Activated CD4-positive, alpha-beta T cell treated with anti-CD3 and anti-CD28 coated beads for 36 hours (primary cell): ENCODE measurements at regions not wholly inside any gene's neighbourhood (a gene's known extent, or its start where the extent isn't known, plus 50 kb on each side); places are given as distances from the start of the nearest gene placed in this dataset.
"Not testable (repeated sequence)": the region's sequence is repeated elsewhere in the genome, so short reads cannot be mapped to it uniquely, and the experiment has no call there.

ENCODE experiments used
- ATAC-seq: fragments of 200-7000 bp; cut with Tn5 transposase; one replicate; pipeline ENCODE4 v1.10.0; 2021; ENCODE audit warnings: mild to moderate bottlenecking, moderate library complexity
- CTCF ChIA-PET: fragments of 350-600 bp; sonication (Branson Sonifier 250); formaldehyde crosslinking; loops from one replicate; lab custom pipeline; 2021; ENCODE audit warnings: antibody characterized with exemption; lab: Charles Lee
- POLR2A ChIA-PET: fragments of 350-600 bp; sonication (Branson Sonifier 250); formaldehyde crosslinking; loops from one replicate; lab custom pipeline; 2021; ENCODE audit warnings: antibody characterized with exemption, inconsistent platforms; lab: Charles Lee
- DNase-seq: peaks from one replicate; pipeline ENCODE4 v3.0.0-alpha.2; 2020
- H3K27ac Mint-ChIP-seq: one replicate; pipeline ENCODE4 v1.8.0; 2021; ENCODE audit warnings: mixed read lengths
- H3K27me3 Mint-ChIP-seq: one replicate; pipeline ENCODE4 v1.8.0; 2021; ENCODE audit warnings: mixed read lengths
- H3K36me3 Mint-ChIP-seq: one replicate; pipeline ENCODE4 v1.8.0; 2021; ENCODE audit warnings: low read depth, mixed read lengths
- H3K4me1 Mint-ChIP-seq: one replicate; pipeline ENCODE4 v1.8.0; 2021; ENCODE audit warnings: mixed read lengths
- H3K4me3 Mint-ChIP-seq: one replicate; pipeline ENCODE4 v1.8.0; 2021; ENCODE audit warnings: mild to moderate bottlenecking, moderate library complexity, mixed read lengths
- H3K9me3 Mint-ChIP-seq: one replicate; pipeline ENCODE4 v1.8.0; 2021; ENCODE audit warnings: low read depth, mixed read lengths
- intact Hi-C, 2 experiments: fragments of 100-400 bp; cut with DNase I in 1 of 2; cut with micrococcal nuclease in 1 of 2; formaldehyde crosslinking; loops; one replicate each; pipeline versions ENCODE4 v1.14.2 to v1.15.1; 2022 to 2024; cut with DNase I, micrococcal nuclease

GRCh38 chr13:109941951-109942350, 155.6 kb upstream of the IRS2 start:
- ChIA-PET CTCF (no interaction called here), POLR2A (no interaction called here)
- Mint-ChIP-seq H3K27ac (no peak overlapping the region), H3K4me3 (no peak overlapping the region), H3K27me3 (peaks cover 4% of the 10 kb centered on the region), H3K9me3 (no peaks in the 10 kb centered on the region), H3K4me1 (no peaks in the 10 kb centered on the region), H3K36me3 (no peaks in the 10 kb centered on the region)
- DNase-seq, result no peak
- ATAC-seq, result no peak
- intact Hi-C loops, result no loop called here

- DNase-seq, result no peak
Observed at GRCh38 chr13:109941221-109941620, 154.8 kb upstream of the IRS2 start.

GRCh38 chr13:109940637-109941036, 154.3 kb upstream of the IRS2 start:
- POLR2A ChIA-PET, result no interaction called here
- intact Hi-C loops, result no loop called here
- Mint-ChIP-seq H3K36me3 (no peaks in the 10 kb centered on the region), H3K4me3 (no peak overlapping the region), H3K9me3 (no peaks in the 10 kb centered on the region), H3K27me3 (peaks cover 4% of the 10 kb centered on the region), H3K4me1 (no peaks in the 10 kb centered on the region), H3K27ac (no peak overlapping the region)
- DNase-seq, result no peak
- ATAC-seq, result no peak
- CTCF ChIA-PET, result no interaction called here

More at GRCh38 chr13:109941221-109941620, 154.8 kb upstream of the IRS2 start:
- intact Hi-C loops, result no loop called here
- Mint-ChIP-seq H3K27me3 (peaks cover 4% of the 10 kb centered on the region), H3K4me1 (no peaks in the 10 kb centered on the region), H3K9me3 (no peaks in the 10 kb centered on the region), H3K36me3 (no peaks in the 10 kb centered on the region), H3K4me3 (no peak overlapping the region), H3K27ac (no peak overlapping the region)
- no peak for ATAC-seq
- POLR2A ChIA-PET, result no interaction called here
- CTCF ChIA-PET, result no interaction called here

DNA sequence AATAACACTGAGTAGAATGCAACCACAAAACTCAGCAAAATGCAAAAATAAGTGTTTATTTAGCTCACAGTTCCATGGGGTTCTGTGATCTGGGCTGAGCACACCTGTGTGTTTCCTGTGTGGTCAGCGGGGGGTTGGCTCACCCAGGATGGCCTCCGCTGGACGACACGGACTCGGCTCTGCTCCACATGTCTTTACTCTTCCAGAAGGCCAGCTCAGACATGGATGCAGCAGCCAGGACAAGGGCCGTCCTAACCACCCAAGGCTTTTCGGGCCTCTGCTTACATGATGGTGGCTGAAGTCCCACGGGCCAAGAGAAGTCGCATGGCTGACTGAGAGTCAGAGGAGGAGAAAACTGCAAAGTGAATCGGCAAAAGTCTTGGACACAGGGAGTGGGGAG, 153.5 kb upstream of the IRS2 start:
- CTCF ChIA-PET, result no interaction called here
- no peak overlapping the region for H3K4me3 Mint-ChIP-seq
- no peak overlapping the region for H3K27ac Mint-ChIP-seq
- peaks cover 4% of the 10 kb centered on the region for H3K27me3 Mint-ChIP-seq
- DNase-seq (no peak), ATAC-seq (no peak)
- no peaks in the 10 kb centered on the region for H3K4me1 Mint-ChIP-seq
- no peaks in the 10 kb centered on the region for H3K36me3 Mint-ChIP-seq
- H3K9me3 Mint-ChIP-seq, result no peaks in the 10 kb centered on the region
- POLR2A ChIA-PET, result no interaction called here
- intact Hi-C loops, result no loop called here

DNA sequence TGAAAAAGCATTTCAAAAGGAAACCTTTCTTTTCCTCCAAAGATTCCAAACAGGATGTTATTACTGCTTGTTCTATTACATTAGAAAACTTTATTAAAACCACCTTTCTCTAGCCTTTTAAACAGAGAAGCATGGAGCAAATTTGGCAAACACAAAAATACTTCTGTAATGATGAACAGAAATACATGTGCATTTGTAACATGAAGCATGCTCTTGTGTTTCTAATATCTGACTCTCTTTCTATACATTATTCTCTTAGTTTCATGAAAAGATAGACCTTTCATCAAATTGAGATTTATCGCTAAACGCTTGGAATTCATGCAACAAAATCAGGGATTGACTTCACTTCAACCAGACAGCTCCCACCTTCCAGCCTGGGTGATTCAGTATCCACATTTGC, 152.8 kb upstream of the IRS2 start:
- POLR2A ChIA-PET, result no interaction called here
- DNase-seq (no peak), ATAC-seq (no peak)
- Mint-ChIP-seq H3K36me3 (no peaks in the 10 kb centered on the region), H3K4me3 (no peak overlapping the region), H3K27ac (no peak overlapping the region), H3K27me3 (peaks cover 1% of the 10 kb centered on the region), H3K4me1 (no peaks in the 10 kb centered on the region), H3K9me3 (no peaks in the 10 kb centered on the region)
- CTCF ChIA-PET, result no interaction called here
- intact Hi-C loops, result no loop called here

- no peak for ATAC-seq
- Mint-ChIP-seq H3K27ac (no peak overlapping the region), H3K4me3 (no peak overlapping the region), H3K9me3 (no peaks in the 10 kb centered on the region), H3K36me3 (no peaks in the 10 kb centered on the region), H3K27me3 (no peaks in the 10 kb centered on the region), H3K4me1 (no peaks in the 10 kb centered on the region)
- ChIA-PET CTCF (no interaction called here), POLR2A (no interaction called here)
- no peak for DNase-seq
- intact Hi-C loops, result no loop called here
Observed at GRCh38 chr13:109938255-109938936, 152.0 kb upstream of the IRS2 start.

- DNase-seq, POLR2A ChIA-PET, H3K9me3 Mint-ChIP-seq, H3K27me3 Mint-ChIP-seq, ATAC-seq, H3K36me3 Mint-ChIP-seq, H3K27ac Mint-ChIP-seq, H3K4me1 Mint-ChIP-seq, CTCF ChIA-PET, intact Hi-C loops, H3K4me3 Mint-ChIP-seq: not testable (repeated sequence)
Observed at GRCh38 chr13:109934520-109934919, 148.1 kb upstream of the IRS2 start.

GRCh38 chr13:109933476-109933875, 147.1 kb upstream of the IRS2 start:
- CTCF ChIA-PET, result no interaction called here
- no peak for ATAC-seq
- Mint-ChIP-seq H3K27ac (no peak overlapping the region), H3K4me3 (no peak overlapping the region), H3K36me3 (no peaks in the 10 kb centered on the region), H3K9me3 (no peaks in the 10 kb centered on the region), H3K27me3 (no peaks in the 10 kb centered on the region), H3K4me1 (no peaks in the 10 kb centered on the region)
- intact Hi-C loops, result no loop called here
- no peak for DNase-seq
- POLR2A ChIA-PET, result no interaction called here

DNA sequence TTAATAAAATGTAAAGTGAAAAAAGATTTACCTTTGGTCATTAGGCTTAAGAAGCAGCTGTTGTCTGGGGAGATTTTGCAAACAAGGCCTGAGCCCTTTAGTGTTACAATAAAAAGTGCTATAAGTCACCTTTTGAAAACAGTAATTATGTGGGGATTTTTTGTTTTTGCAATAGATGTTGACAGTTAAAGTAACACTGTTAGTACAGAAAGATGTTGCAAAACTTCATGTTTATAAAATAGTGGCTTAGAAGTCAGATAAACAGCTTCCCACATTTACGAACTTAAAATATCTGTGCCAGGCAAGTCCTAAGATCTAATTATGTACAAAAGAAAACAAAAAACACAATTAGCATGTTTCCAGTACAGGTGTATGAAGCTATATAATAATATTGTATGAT, 138.0 kb upstream of the IRS2 start:
- Mint-ChIP-seq H3K9me3 (no peaks in the 10 kb centered on the region), H3K27ac (no peak overlapping the region), H3K4me1 (no peaks in the 10 kb centered on the region), H3K27me3 (peaks cover 11% of the 10 kb centered on the region), H3K4me3 (no peak overlapping the region), H3K36me3 (no peaks in the 10 kb centered on the region)
- POLR2A ChIA-PET, result no interaction called here
- intact Hi-C loops, result no loop called here
- ATAC-seq (no peak), DNase-seq (no peak)
- CTCF ChIA-PET, result no interaction called here

DNA sequence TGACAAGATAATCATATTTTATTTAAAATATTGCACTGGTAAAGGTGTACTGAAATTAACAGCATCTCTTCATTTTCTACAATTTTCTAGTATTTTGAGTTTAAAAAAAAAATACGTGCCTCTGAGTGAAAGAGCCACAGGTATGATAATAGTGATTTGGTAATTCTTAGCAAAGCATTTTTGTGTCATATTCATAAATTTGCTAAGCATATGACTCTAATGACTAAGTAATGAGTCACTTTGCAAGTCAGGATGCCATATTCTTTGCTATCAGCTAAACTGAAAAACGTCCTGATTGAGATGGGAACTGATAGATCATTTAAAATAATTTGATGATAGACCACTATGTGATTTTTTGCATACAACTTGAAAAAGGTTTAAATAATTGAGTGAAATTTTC, 136.1 kb upstream of the IRS2 start:
- no peaks in the 10 kb centered on the region for H3K36me3 Mint-ChIP-seq
- peaks cover 11% of the 10 kb centered on the region for H3K27me3 Mint-ChIP-seq
- DNase-seq (no peak), ATAC-seq (no peak)
- no peaks in the 10 kb centered on the region for H3K4me1 Mint-ChIP-seq
- no peaks in the 10 kb centered on the region for H3K9me3 Mint-ChIP-seq
- no peak overlapping the region for H3K27ac Mint-ChIP-seq
- no peak overlapping the region for H3K4me3 Mint-ChIP-seq
- ChIA-PET POLR2A (no interaction called here), CTCF (no interaction called here)
- intact Hi-C loops, result no loop called here

DNA sequence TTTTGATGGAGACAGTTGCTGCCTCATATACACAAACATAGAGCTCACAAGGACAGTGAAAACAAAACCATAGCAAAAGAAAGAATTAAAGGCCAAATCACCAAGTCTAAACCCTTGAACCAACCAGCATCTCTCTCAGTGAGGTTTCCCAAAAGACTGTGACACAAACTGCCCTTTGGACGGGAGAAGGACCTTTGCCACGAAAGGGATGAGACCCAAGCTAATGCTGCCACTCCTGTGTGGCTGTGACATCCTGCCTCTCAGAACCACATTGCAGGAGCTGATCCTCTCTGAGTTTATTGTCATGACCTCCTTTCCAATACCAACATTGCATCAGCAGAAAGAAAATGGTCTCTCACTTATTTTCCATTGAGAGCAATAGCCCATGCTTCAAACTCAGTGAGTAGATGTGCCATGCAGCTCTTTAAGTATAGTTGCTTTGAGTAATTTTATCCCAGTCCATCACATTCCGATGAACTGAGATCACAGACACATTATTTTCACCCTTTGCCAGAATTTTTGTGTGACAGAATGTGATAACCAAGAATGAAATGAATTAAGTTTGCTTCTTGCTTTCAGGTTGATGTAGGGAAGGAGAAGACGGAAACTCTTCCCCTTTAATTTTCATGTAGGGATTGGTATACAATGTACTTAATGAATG, 133.5 kb upstream of the IRS2 start:
- CTCF ChIA-PET, result no interaction called here
- H3K9me3 Mint-ChIP-seq, result no peaks in the 10 kb centered on the region
- no peaks in the 10 kb centered on the region for H3K36me3 Mint-ChIP-seq
- H3K4me3 Mint-ChIP-seq, result no peak overlapping the region
- intact Hi-C loops, result no loop called here
- peaks cover 11% of the 10 kb centered on the region for H3K27me3 Mint-ChIP-seq
- no peak for ATAC-seq
- POLR2A ChIA-PET, result no interaction called here
- no peak for DNase-seq
- no peak overlapping the region for H3K27ac Mint-ChIP-seq
- H3K4me1 Mint-ChIP-seq, result no peaks in the 10 kb centered on the region

GRCh38 chr13:109918179-109918711, 131.9 kb upstream of the IRS2 start:
- H3K27me3 Mint-ChIP-seq, result peaks cover 12% of the 10 kb centered on the region
- DNase-seq (no peak), ATAC-seq (no peak)
- H3K27ac Mint-ChIP-seq, result no peak overlapping the region
- H3K36me3 Mint-ChIP-seq, result no peaks in the 10 kb centered on the region
- intact Hi-C loops, result no loop called here
- POLR2A ChIA-PET, result no interaction called here
- no peaks in the 10 kb centered on the region for H3K4me1 Mint-ChIP-seq
- H3K9me3 Mint-ChIP-seq, result no peaks in the 10 kb centered on the region
- CTCF ChIA-PET, result interaction anchor here (0.6 kb wide), 1 partner anchor 22 kb away, joined by 3 read pairs; no protein-coding TSS in a partner anchor
- no peak overlapping the region for H3K4me3 Mint-ChIP-seq
